ENCODE measurements at regions not wholly inside any gene's neighbourhood (a gene's known extent, or its start where the extent isn't known, plus 50 kb on each side); places are given as distances from the start of the nearest gene placed in this dataset.

GRCh38 chr1:4587721-4588120 is 66.7 kb upstream of the AJAP1 start:
- no peak for TF ChIP-seq CTCF (IDR thresholded peaks at IDR 0.05; ENCODE audit: extremely low read depth in 1 of 2, insufficient read depth in 1 of 2, low read depth in 1 of 2, low read length in 2 of 2)
- TF ChIP-seq POLR2AphosphoS5 (IDR thresholded peaks at IDR 0.05; ENCODE audit: insufficient read depth, low read depth, low read length), result no peak
